Vagina (tissue), 2 donors: ENCODE measurements at regions not wholly inside any gene's neighbourhood (a gene's known extent, or its start where the extent isn't known, plus 50 kb on each side); places are given as distances from the start of the nearest gene placed in this dataset.

Experiments used
- CTCF ChIP-seq, 3 experiments: fragments of 450-650 bp in 2 of 3; fragments of 200-600 bp in 1 of 3; sonication (generic) in 1 of 3; IDR thresholded peaks; one replicate each; pipeline ENCODE4 v1.5.1; 2017 to 2019; ENCODE audit warnings: antibody characterized with exemption in 3 of 3, mild to moderate bottlenecking in 2 of 3, moderate library complexity in 2 of 3
- POLR2A ChIP-seq, 2 donors: fragments of 450-650 bp; IDR thresholded peaks; one replicate each; pipeline ENCODE4 v1.6.1; 2017; ENCODE audit warnings: antibody characterized with exemption in 2 of 2, mild to moderate bottlenecking in 2 of 2, moderate library complexity in 2 of 2

GRCh38 chr5:5665225-5666075 is 243.0 kb downstream of the ICE1 start:
- TF ChIP-seq POLR2A (IDR thresholded peaks at IDR 0.05) (no peak), CTCF (IDR thresholded peaks at IDR 0.05) (no peak)
